Astrocyte (in vitro differentiated cells and primary cell): ENCODE measurements at regions not wholly inside any gene's neighbourhood (a gene's known extent, or its start where the extent isn't known, plus 50 kb on each side); places are given as distances from the start of the nearest gene placed in this dataset.

ENCODE experiments used
- DNase-seq: peaks from one replicate; pipeline ENCODE4 v3.0.0-alpha.2; 2010; ENCODE audit warnings: low read depth
- FAIRE-seq: peaks from 2 replicates; lab custom pipeline; 2011; peaks lifted over from hg19 to GRCh38; lab: Jason Lieb, UNC
- H2AFZ ChIP-seq: 2 replicates; pipeline ENCODE4 v1.6.0; 2012; ENCODE audit warnings: low read depth, low read length, inconsistent platforms
- H3K27ac ChIP-seq: 2 replicates; pipeline ENCODE4 v1.5.1; 2011; ENCODE audit warnings: low read depth, low read length, inconsistent platforms
- H3K27me3 ChIP-seq: 2 replicates; pipeline ENCODE4 v1.6.0; 2011; ENCODE audit warnings: low read length, inconsistent platforms; ENCODE audit not compliant: insufficient read depth
- H3K36me3 ChIP-seq: 2 replicates; pipeline ENCODE4 v1.5.1; 2011; ENCODE audit warnings: low read length, inconsistent platforms; ENCODE audit not compliant: insufficient read depth
- H3K4me1 ChIP-seq: 2 replicates; pipeline ENCODE4 v1.5.1; 2011; ENCODE audit warnings: low read length, inconsistent platforms; ENCODE audit not compliant: insufficient read depth
- H3K4me2 ChIP-seq: 2 replicates; pipeline ENCODE4 v1.6.0; 2012; ENCODE audit warnings: low read length, inconsistent platforms
- H3K4me3 ChIP-seq: 2 replicates; pipeline ENCODE4 v1.5.1; 2011; ENCODE audit warnings: low read depth, mild to moderate bottlenecking, low read length, inconsistent platforms; ENCODE audit not compliant: insufficient read depth
- H3K79me2 ChIP-seq: 2 replicates; pipeline ENCODE4 v1.6.0; 2012; ENCODE audit warnings: mild to moderate bottlenecking, low read length, inconsistent platforms; ENCODE audit not compliant: insufficient read depth
- H3K9ac ChIP-seq: 2 replicates; pipeline ENCODE4 v1.6.0; 2012; ENCODE audit warnings: mild to moderate bottlenecking, low read length, inconsistent platforms
- H3K9me3 ChIP-seq: 2 replicates; pipeline ENCODE4 v1.5.1; 2012; ENCODE audit warnings: low read depth, mild to moderate bottlenecking, low read length, inconsistent platforms; ENCODE audit not compliant: insufficient read depth
- H4K20me1 ChIP-seq: 2 replicates; pipeline ENCODE4 v1.6.0; 2012; ENCODE audit warnings: low read length, inconsistent platforms; ENCODE audit not compliant: insufficient read depth
- H3K27ac Mint-ChIP-seq: one replicate; pipeline ENCODE4 v1.8.0; 2021; ENCODE audit warnings: mild to moderate bottlenecking, mixed read lengths; ENCODE audit not compliant: unreplicated experiment
- H3K27me3 Mint-ChIP-seq: one replicate; pipeline ENCODE4 v1.8.0; 2021; ENCODE audit warnings: low read depth, mixed read lengths; ENCODE audit not compliant: unreplicated experiment
- H3K36me3 Mint-ChIP-seq: one replicate; pipeline ENCODE4 v1.8.0; 2021; ENCODE audit warnings: low read depth, mixed read lengths; ENCODE audit not compliant: unreplicated experiment
- H3K4me1 Mint-ChIP-seq: one replicate; pipeline ENCODE4 v1.8.0; 2021; ENCODE audit warnings: low read depth, mixed read lengths; ENCODE audit not compliant: unreplicated experiment
- H3K4me3 Mint-ChIP-seq: one replicate; pipeline ENCODE4 v1.8.0; 2021; ENCODE audit warnings: mild to moderate bottlenecking, moderate library complexity, mixed read lengths; ENCODE audit not compliant: unreplicated experiment
- H3K9me3 Mint-ChIP-seq: one replicate; pipeline ENCODE4 v1.8.0; 2021; ENCODE audit warnings: mild to moderate bottlenecking, mixed read lengths; ENCODE audit not compliant: unreplicated experiment
- CTCF ChIP-seq: IDR thresholded peaks from 2 replicates; pipeline ENCODE4 v1.5.1; 2011; ENCODE audit warnings: low read depth, mild to moderate bottlenecking, inconsistent platforms, low read length, moderate library complexity; ENCODE audit not compliant: insufficient read depth
- EZH2 ChIP-seq: IDR thresholded peaks from 2 replicates; pipeline ENCODE4 v1.6.1; 2012; ENCODE audit warnings: mild to moderate bottlenecking, low read length, inconsistent platforms; ENCODE audit not compliant: insufficient read depth

DNA sequence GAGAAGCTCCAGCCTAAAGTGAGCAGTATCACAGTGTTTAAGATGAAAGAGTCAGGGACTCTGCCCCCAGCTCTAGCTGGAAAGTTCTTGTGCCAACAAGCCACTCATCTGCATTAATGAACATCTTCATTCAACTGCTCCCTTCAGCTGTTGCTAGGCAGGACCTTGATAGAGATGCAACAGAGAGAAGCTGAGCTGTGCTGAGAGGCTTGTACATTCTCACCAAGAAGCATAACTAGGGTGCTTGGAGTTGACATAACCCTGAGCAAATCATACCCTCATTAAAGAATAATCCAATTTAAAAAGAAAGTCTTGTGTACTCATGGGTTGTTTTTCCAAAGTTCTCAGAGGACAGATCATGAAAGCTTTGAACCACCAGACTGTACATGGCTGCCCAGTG lies 63.2 kb downstream of the ATXN3L start:
- Histone ChIP-seq H4K20me1 (no peaks in the 10 kb centered on the region), H3K9me3 (no peaks in the 10 kb centered on the region), H3K79me2 (no peaks in the 10 kb centered on the region), H3K36me3 (no peaks in the 10 kb centered on the region), H3K27me3 (no peaks in the 10 kb centered on the region), H2AFZ (no peak overlapping the region), H3K4me1 (no peaks in the 10 kb centered on the region), H3K27ac (no peak overlapping the region), H3K9ac (no peak overlapping the region), H3K4me3 (no peak overlapping the region), H3K4me2 (no peak overlapping the region)
- Mint-ChIP-seq H3K36me3 (no peaks in the 10 kb centered on the region), H3K9me3 (peaks cover 2% of the 10 kb centered on the region), H3K27me3 (no peaks in the 10 kb centered on the region), H3K4me1 (peaks cover 18% of the 10 kb centered on the region), H3K4me3 (no peak overlapping the region), H3K27ac (no peak overlapping the region)
- TF ChIP-seq CTCF, result no peak
- no peak for TF ChIP-seq EZH2
- FAIRE-seq, result no peak
- DNase-seq, result no peak

- H3K9me3 ChIP-seq, result no peaks in the 10 kb centered on the region
- H4K20me1 ChIP-seq, result no peaks in the 10 kb centered on the region
- DNase-seq (no peak), FAIRE-seq (no peak)
- Mint-ChIP-seq H3K27me3 (no peaks in the 10 kb centered on the region), H3K4me3 (no peak overlapping the region), H3K36me3 (no peaks in the 10 kb centered on the region), H3K4me1 (peaks cover 26% of the 10 kb centered on the region), H3K27ac (no peak overlapping the region), H3K9me3 (peaks cover 2% of the 10 kb centered on the region)
- H2AFZ ChIP-seq, result no peak overlapping the region
- no peak overlapping the region for H3K9ac ChIP-seq
- no peak overlapping the region for H3K4me3 ChIP-seq
- H3K27me3 ChIP-seq, result no peaks in the 10 kb centered on the region
- no peak overlapping the region for H3K4me2 ChIP-seq
- H3K4me1 ChIP-seq, result no peaks in the 10 kb centered on the region
- H3K79me2 ChIP-seq, result no peaks in the 10 kb centered on the region
- no peaks in the 10 kb centered on the region for H3K36me3 ChIP-seq
- no peak overlapping the region for H3K27ac ChIP-seq
- TF ChIP-seq CTCF, result no peak
- TF ChIP-seq EZH2, result no peak
Measured at GRCh38 chrX:13254870-13255269, 65.0 kb downstream of the ATXN3L start.

DNA sequence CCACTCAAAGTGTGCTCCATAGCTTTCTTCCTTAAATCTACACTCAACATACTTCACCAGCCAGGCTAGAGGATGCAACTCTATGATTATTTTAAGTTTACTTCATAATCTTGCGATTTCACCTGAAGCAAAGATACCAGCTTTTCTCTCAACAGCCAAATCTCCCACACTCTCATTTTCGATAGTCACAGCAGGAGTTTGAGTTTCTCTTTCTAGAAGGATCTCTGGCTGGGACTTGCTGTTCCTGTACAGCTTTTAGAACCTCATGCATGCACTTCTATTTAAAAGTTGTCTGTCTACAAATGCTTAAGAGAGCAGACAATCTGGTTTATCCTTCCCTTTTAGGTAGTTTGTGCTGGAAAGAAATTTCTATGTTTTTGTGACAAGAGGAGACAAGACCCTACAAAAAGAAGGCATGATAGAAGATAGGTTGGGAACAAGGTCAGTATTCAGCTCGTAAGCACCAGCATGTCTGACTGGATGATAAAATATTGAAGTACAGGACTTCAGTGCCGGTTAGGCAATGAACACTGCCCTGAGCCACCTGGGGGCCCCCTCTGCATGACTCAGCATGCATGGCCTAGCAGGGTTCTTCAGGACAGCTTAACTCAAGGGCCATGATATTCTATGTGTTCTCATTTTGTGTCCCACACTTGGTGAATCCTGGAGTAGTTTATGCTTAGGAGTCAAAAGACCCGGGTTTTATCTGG lies 65.6 kb downstream of the ATXN3L start:
- Histone ChIP-seq H3K4me3 (no peak overlapping the region), H3K4me2 (no peak overlapping the region), H3K4me1 (no peaks in the 10 kb centered on the region), H3K27ac (no peak overlapping the region), H3K27me3 (no peaks in the 10 kb centered on the region), H3K9me3 (no peaks in the 10 kb centered on the region), H2AFZ (no peak overlapping the region), H3K79me2 (no peaks in the 10 kb centered on the region), H3K9ac (no peak overlapping the region), H3K36me3 (no peaks in the 10 kb centered on the region), H4K20me1 (no peaks in the 10 kb centered on the region)
- DNase-seq, result peak; percentile 39
- FAIRE-seq, result peak; percentile 91
- H3K27me3 Mint-ChIP-seq, result no peaks in the 10 kb centered on the region
- peaks cover 29% of the 10 kb centered on the region for H3K4me1 Mint-ChIP-seq
- H3K4me3 Mint-ChIP-seq, result no peak overlapping the region
- peak overlapping the region; percentile 38 for H3K27ac Mint-ChIP-seq
- peaks cover 2% of the 10 kb centered on the region for H3K9me3 Mint-ChIP-seq
- TF ChIP-seq CTCF (no peak), EZH2 (no peak)
- H3K36me3 Mint-ChIP-seq, result no peaks in the 10 kb centered on the region
